Ammon's horn (tissue), 1 donor: ENCODE measurements at regions not wholly inside any gene's neighbourhood (a gene's known extent, or its start where the extent isn't known, plus 50 kb on each side); places are given as distances from the start of the nearest gene placed in this dataset.

ENCODE experiments used
- DNase-seq: peaks from one replicate; pipeline ENCODE4 v3.0.0-alpha.2; 2016; ENCODE audit warnings: low spot score

DNA sequence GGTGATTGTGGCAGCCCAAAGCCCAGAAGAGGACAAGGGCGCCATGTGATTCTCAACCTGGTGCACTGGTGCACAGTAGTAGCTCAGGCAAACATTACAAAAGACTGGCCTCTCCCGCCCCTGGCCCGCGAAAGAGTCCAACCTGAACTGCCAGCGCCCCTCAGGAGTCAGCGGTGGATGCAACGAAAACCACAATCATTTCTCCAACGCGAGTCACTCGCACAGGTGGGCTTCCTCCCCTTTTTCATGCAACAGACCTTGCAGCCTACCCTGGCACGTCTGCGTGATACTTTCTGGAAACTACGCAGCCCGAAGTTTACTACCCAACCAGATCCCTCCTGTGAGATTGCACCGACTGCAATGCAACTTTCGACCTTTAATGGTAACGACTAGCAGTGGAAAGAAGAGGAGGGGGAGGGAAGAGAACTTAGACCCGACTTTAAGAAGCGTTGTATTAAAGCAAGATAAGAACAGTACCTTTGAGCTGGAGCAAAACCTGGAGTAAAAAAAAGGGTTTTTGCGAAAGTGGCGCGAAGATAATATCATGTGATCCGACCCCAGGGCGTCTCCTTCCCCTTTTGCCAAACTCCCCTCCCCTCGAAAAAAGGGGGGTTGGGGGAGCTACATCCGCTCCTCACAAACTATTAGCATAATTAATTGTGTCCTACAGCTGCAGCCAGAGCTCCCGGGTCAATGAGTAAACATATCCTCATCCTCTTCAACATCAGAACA is 63.3 kb upstream of the CCDC160 start:
- DNase-seq: no peak

DNA sequence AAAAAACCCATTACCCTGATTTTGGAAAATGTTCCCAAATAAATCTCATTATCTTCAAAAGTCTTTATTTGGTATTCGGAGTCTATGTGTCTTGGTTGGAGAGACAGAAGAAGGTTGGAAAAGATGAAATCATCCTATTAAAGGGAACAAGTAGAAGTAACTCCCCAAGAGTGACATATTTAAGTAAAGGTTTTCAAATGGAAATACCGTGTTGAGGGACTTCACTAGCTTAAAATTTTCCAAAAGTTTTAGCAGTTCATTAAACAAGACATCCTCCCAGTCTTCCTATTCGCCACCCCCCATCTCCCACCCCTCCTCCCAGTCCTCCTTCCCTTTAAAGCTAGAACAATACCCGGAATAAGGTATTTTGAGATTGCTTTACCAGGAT is 62.7 kb upstream of the CCDC160 start:
- no peak for DNase-seq

GRCh38 chrX:134174859-134175258 is 62.1 kb upstream of the CCDC160 start:
- DNase-seq: no peak

- no peak for DNase-seq
Measured at GRCh38 chrX:134177527-134177926, 59.5 kb upstream of the CCDC160 start.

DNA sequence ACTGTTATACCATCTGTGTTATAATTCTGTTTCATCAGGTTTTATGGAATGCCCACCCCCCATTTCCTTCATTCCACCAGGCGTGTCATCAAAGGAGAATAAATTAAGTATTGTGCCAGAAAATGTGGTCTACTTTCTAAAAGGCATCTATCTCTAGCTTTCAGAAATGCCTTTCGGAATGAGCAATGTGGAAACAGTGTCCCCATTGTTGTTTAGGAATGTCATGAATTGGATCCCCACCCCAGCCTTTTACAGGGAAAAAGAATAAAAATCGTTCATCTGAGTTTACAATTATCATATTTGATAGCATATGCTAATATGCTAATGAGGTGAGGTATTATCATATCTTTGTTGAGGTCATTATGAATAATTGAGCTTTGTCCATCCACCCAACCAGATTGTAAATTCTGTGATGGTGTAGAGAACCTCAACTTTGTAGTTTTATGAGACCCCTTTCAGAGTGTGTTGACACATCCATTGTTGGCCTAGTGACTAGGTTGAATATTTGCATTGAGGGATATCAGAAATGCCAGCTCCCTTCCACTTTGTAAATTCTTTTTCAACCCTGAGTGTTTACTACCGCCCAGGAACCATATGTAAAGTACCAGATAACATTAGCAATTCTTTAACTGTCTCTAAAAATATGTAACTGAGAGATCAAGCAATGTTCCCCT is 56.2 kb upstream of the CCDC160 start:
- DNase-seq: no peak

DNA sequence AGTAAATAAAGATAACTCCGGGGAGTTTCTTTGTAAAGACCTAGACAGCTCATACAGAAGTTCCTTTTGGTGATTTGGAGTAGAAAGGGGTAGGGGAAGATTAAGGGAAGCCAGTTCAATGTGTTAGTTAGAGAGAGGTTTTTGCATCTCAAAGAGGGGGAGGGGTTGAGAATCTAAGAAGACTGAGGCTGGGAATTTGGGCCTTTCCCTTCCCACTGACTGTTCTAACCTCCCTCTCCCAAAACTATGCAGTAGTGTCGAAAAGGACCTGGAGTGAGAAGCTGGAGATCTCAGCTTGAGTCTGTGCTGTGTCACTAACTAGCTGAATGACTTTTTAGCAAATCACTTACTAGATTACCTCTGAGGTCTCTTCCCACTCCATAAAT is 55.7 kb upstream of the CCDC160 start:
- DNase-seq: no peak

GRCh38 chrX:134183665-134184064 is 53.3 kb upstream of the CCDC160 start:
- no peak for DNase-seq

GRCh38 chrX:134184936-134185335 is 52.0 kb upstream of the CCDC160 start:
- DNase-seq: no peak

DNA sequence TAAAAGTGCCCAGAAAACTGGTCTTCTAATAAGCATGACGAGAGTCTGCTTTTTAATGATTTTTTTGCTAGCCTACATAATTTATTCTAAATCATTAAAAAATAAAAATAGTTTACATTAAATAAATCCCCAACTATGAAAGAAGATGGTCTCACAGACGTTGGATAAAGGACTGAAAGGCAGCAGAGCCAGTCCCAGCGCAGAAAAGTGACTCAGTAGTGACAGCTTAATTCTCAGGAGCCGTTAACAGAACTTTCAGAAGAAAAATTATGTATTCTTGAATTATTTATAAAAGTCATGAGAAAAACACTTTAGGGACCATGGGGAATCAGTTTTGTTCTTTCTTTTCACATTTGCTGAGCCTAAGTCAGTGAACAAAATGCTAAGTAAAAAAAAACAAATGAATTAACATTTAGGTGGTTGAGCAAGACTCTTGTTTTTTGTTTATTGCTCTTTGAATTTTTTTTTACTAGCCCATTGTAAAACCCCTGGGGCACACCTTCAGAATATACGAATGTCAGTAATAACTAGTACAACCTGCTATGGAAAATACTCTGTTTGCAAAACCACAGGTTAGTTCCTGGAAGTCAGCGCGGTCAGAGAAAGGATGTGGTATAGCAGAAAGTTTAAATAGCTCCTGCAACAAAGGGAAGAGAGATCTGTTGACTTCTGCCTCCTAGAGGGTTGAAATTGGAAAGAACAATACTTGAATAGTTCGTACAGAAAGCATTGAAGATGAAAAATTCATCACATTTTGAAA is 50.4 kb upstream of the CCDC160 start:
- no peak for DNase-seq
